Suprapubic skin (tissue), 4 donors: ENCODE measurements at regions not wholly inside any gene's neighbourhood (a gene's known extent, or its start where the extent isn't known, plus 50 kb on each side); places are given as distances from the start of the nearest gene placed in this dataset.

Experiments
- EP300 ChIP-seq: sonication (generic); formaldehyde crosslinking; IDR thresholded peaks from one replicate; pipeline ENCODE4 v1.6.1; 2017; ENCODE audit warnings: antibody characterized with exemption
- POLR2A ChIP-seq, 2 donors: fragments of 450-650 bp; IDR thresholded peaks; one replicate each; pipeline ENCODE4 v1.6.1; 2017; ENCODE audit warnings: antibody characterized with exemption in 2 of 2, mild to moderate bottlenecking in 2 of 2, moderate library complexity in 2 of 2
- POLR2AphosphoS5 ChIP-seq, 3 donors: sonication (generic); formaldehyde crosslinking; IDR thresholded peaks; one replicate each; pipeline ENCODE4 v1.6.1; 2017; ENCODE audit warnings: antibody characterized with exemption in 3 of 3
- TF ChIP-seq, protein P1 (sequence below), 2 donors: fragments of 200-600 bp in 1 of 2; fragments of 450-650 bp in 1 of 2; sonication (generic) in 1 of 2; IDR thresholded peaks; one replicate each; pipeline ENCODE4 v1.5.1; 2016 to 2019; ENCODE audit warnings: antibody characterized with exemption in 2 of 2, mild to moderate bottlenecking in 1 of 2, moderate library complexity in 1 of 2

- TF ChIP-seq, protein P1, sequence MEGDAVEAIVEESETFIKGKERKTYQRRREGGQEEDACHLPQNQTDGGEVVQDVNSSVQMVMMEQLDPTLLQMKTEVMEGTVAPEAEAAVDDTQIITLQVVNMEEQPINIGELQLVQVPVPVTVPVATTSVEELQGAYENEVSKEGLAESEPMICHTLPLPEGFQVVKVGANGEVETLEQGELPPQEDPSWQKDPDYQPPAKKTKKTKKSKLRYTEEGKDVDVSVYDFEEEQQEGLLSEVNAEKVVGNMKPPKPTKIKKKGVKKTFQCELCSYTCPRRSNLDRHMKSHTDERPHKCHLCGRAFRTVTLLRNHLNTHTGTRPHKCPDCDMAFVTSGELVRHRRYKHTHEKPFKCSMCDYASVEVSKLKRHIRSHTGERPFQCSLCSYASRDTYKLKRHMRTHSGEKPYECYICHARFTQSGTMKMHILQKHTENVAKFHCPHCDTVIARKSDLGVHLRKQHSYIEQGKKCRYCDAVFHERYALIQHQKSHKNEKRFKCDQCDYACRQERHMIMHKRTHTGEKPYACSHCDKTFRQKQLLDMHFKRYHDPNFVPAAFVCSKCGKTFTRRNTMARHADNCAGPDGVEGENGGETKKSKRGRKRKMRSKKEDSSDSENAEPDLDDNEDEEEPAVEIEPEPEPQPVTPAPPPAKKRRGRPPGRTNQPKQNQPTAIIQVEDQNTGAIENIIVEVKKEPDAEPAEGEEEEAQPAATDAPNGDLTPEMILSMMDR (IDR thresholded peaks at IDR 0.05) = peak; percentile 61 to 72
- no peak for TF ChIP-seq POLR2A (IDR thresholded peaks at IDR 0.05)
- TF ChIP-seq POLR2AphosphoS5 (IDR thresholded peaks at IDR 0.05) = no peak
- TF ChIP-seq EP300 = no peak
Measured at GRCh38 chr2:120675460-120676130, 60.1 kb upstream of the GLI2 start.
